K562 (cell line): ENCODE measurements at regions not wholly inside any gene's neighbourhood (a gene's known extent, or its start where the extent isn't known, plus 50 kb on each side); places are given as distances from the start of the nearest gene placed in this dataset.

Experiments used
- ATAC-seq: fragments of 200-7000 bp; cut with Tn5 transposase; 3 replicates; pipeline ENCODE4 v1.9.1; 2020; ENCODE audit warnings: moderate library complexity
- BruUV-seq: library from RNA; stranded (reverse); fragments of 400-500 nt; replicated peaks from 2 replicates; lab custom pipeline; 2021; lab: Mats Ljungman, UMichigan
- CTCF ChIA-PET: fragments of 300-600 bp; formaldehyde crosslinking; extraction: SDS; loops from one replicate; lab custom pipeline; 2021; ENCODE audit warnings: low intra/inter-chr PET ratio; lab: Yijun Ruan, JAX
- POLR2A ChIA-PET: fragments of 300-600, 350-650 bp; sonication (Branson Sonifier 250); formaldehyde crosslinking; extraction: SDS; loops from one replicate; lab custom pipeline; 2021; ENCODE audit warnings: antibody characterized with exemption, inconsistent platforms; lab: Yijun Ruan, JAX
- DNase-seq, 4 experiments: peaks; one replicate each; pipeline versions ENCODE4 v3.0.0 to v3.0.0-alpha.2; 2011 to 2018; ENCODE audit warnings: low spot score in 3 of 4, mixed read lengths in 3 of 4; ENCODE audit errors: extremely low read depth in 1 of 4
- FAIRE-seq: peaks from 2 replicates; lab custom pipeline; 2011; peaks lifted over from hg19 to GRCh38; lab: Jason Lieb, UNC
- H2AFZ ChIP-seq: 2 replicates; pipeline ENCODE4 v1.6.0; 2011; ENCODE audit warnings: low read depth, low read length, control low read depth, inconsistent platforms
- H3K27ac ChIP-seq: fragments of 200-600 bp; 3 replicates; pipeline ENCODE4 v1.8.0; 2011; ENCODE audit warnings: low read depth, mild to moderate bottlenecking, control low read depth, inconsistent platforms, low read length, moderate library complexity, mixed read lengths; ENCODE audit errors: extremely low read depth
- H3K27me3 ChIP-seq, 2 experiments: fragments of 300-600 bp in 1 of 2; 2 replicates in 1 of 2; 3 replicates in 1 of 2; pipeline versions ENCODE4 v1.6.0 to v1.8.0; 2011; ENCODE audit warnings: inconsistent platforms in 2 of 2, low read length in 2 of 2, mild to moderate bottlenecking in 1 of 2, mixed read lengths in 1 of 2, moderate library complexity in 1 of 2; ENCODE audit not compliant: control insufficient read depth in 2 of 2, insufficient read depth in 2 of 2
- H3K36me3 ChIP-seq: fragments of 300-600 bp; 3 replicates; pipeline ENCODE4 v1.8.0; 2011; ENCODE audit warnings: mild to moderate bottlenecking, low read length, inconsistent platforms; ENCODE audit not compliant: control insufficient read depth, insufficient read depth
- H3K4me1 ChIP-seq, 2 experiments: fragments of 200-600 bp in 1 of 2; replicated peaks in 1 of 2; 2 replicates in 1 of 2; 3 replicates in 1 of 2; pipeline versions ENCODE4 v1.5.1 to v1.8.0; 2011; ENCODE audit warnings: inconsistent platforms in 2 of 2, low read length in 2 of 2, mild to moderate bottlenecking in 1 of 2, mixed read lengths in 1 of 2, moderate library complexity in 1 of 2; ENCODE audit not compliant: control insufficient read depth in 2 of 2, insufficient read depth in 2 of 2
- H3K4me2 ChIP-seq: 2 replicates; pipeline ENCODE4 v1.6.1; 2011; ENCODE audit warnings: low read length, control low read depth, inconsistent platforms, mixed read lengths; ENCODE audit not compliant: insufficient read depth
- H3K4me3 ChIP-seq: fragments of 200-600 bp; sonication (generic), shearing (Covaris generic); 2 replicates; pipeline ENCODE4 v1.5.1; 2016; ENCODE audit warnings: control low read depth, inconsistent platforms
- H3K79me2 ChIP-seq: fragments of 200-600 bp; 3 replicates; pipeline ENCODE4 v1.8.0; 2011; ENCODE audit warnings: low read length, inconsistent platforms; ENCODE audit not compliant: control insufficient read depth, insufficient read depth
- H3K9ac ChIP-seq, 2 experiments: 2 replicates each; pipeline versions ENCODE4 v1.6.0 to v1.6.1; 2011; ENCODE audit warnings: low read depth in 2 of 2, low read length in 2 of 2, control low read depth in 1 of 2, inconsistent platforms in 1 of 2, mild to moderate bottlenecking in 1 of 2, mixed read lengths in 1 of 2; ENCODE audit not compliant: insufficient read depth in 1 of 2
- H3K9me1 ChIP-seq: one replicate; pipeline ENCODE4 v1.6.0; 2011; ENCODE audit warnings: inconsistent platforms, mild to moderate bottlenecking, low read length, moderate library complexity; ENCODE audit not compliant: control insufficient read depth, insufficient read depth
- H3K9me3 ChIP-seq: replicated peaks from 2 replicates; pipeline ENCODE4 v1.5.1; 2011; ENCODE audit warnings: low read depth, low read length, inconsistent platforms; ENCODE audit not compliant: control insufficient read depth, insufficient read depth
- H4K20me1 ChIP-seq: replicated peaks from 2 replicates; pipeline ENCODE4 v1.6.1; 2011; ENCODE audit warnings: low read length, inconsistent platforms, mixed read lengths; ENCODE audit not compliant: control insufficient read depth, insufficient read depth
- ATF7 ChIP-seq: fragments of 450-650 bp; IDR thresholded peaks from 2 replicates; pipeline ENCODE4 v1.7.1; 2014; ENCODE audit warnings: mild to moderate bottlenecking, moderate library complexity
- CREM ChIP-seq: IDR thresholded peaks from 2 replicates; pipeline ENCODE4 v1.6.1; 2014; ENCODE audit warnings: antibody characterized with exemption, low read depth
- E2F4 ChIP-seq: sonication (generic); formaldehyde crosslinking; IDR thresholded peaks from 2 replicates; pipeline ENCODE4 v1.8.0; 2022; ENCODE audit warnings: mild to moderate bottlenecking, low read depth, missing genetic modification reagents
- RBFOX2 ChIP-seq: fragments of 200-400 bp; formaldehyde crosslinking; IDR thresholded peaks from 2 replicates; pipeline ENCODE4 v1.6.1; 2017; ENCODE audit warnings: low read depth, mild to moderate bottlenecking, low read length, moderate library complexity
- ZNF134 ChIP-seq: fragments of 250-450 bp; sonication (Bioruptor Pico); conservative IDR thresholded peaks from 2 replicates; pipeline ENCODE4 v1.4.0; 2020
- WGBS: fragments of 100-300 bp; shearing (Covaris generic); methylation state at CpG from one replicate; pipeline ENCODE4 v1.1.6; 2016; ENCODE audit warnings: low coverage, mixed read lengths; ENCODE audit not compliant: insufficient coverage; ENCODE audit errors: missing lambda C conversion rate; 5-methylcytosine and 5-hydroxymethylcytosine counted together
- in situ Hi-C: fragments of 300-500 bp; cut with MboI; formaldehyde crosslinking; loops from 4 replicates; pipeline ENCODE4 v1.15.0; 2018; ENCODE audit warnings: inconsistent platforms, mixed read lengths
- intact Hi-C: fragments of 100-400 bp; cut with micrococcal nuclease; formaldehyde crosslinking; loops from 2 replicates; pipeline ENCODE4 v1.14.2; 2022
- TF ChIP-seq, protein P1 (sequence below): fragments of 250-450 bp; sonication (Bioruptor Pico); IDR thresholded peaks from 2 replicates; pipeline ENCODE4 v1.8.0; 2022; ENCODE audit warnings: moderate library complexity, mild to moderate bottlenecking, inconsistent platforms

- no peaks in the 10 kb centered on the region for H3K36me3 ChIP-seq
- H4K20me1 ChIP-seq = no peaks in the 10 kb centered on the region
- H3K27ac ChIP-seq = no peak overlapping the region
- H3K4me2 ChIP-seq = no peak overlapping the region
- no peaks in the 10 kb centered on the region for H3K79me2 ChIP-seq
- no peaks in the 10 kb centered on the region for H3K27me3 ChIP-seq
- no peaks in the 10 kb centered on the region; the same call in 1 of the 2 replicates for H3K9me3 ChIP-seq
- WGBS = 1% methylated on average over 4 of the region's 4 CpGs
- ATAC-seq (no peak), FAIRE-seq (no peak), DNase-seq (no peak)
- H2AFZ ChIP-seq = no peak overlapping the region
- no peak overlapping the region for H3K4me3 ChIP-seq
- ChIA-PET CTCF (no interaction called here), POLR2A (no interaction called here)
- intact Hi-C loops = no loop called here
- no peak overlapping the region for H3K9ac ChIP-seq
- TF ChIP-seq E2F4 (CRISPR knock-in tag) (no peak), ZNF134 (CRISPR knock-in tag) (no peak), RBFOX2 (no peak), CREM (no peak), ATF7 (no peak)
- TF ChIP-seq, protein P1, sequence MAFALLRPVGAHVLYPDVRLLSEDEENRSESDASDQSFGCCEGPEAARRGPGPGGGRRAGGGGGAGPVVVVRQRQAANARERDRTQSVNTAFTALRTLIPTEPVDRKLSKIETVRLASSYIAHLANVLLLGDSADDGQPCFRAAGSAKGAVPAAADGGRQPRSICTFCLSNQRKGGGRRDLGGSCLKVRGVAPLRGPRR (CRISPR knock-in tag) = no peak
- TF ChIP-seq, all 486 proteins: peak for 0
- no peaks in the 10 kb centered on the region for H3K4me1 ChIP-seq
- H3K9me1 ChIP-seq = no peaks in the 10 kb centered on the region
- in situ Hi-C loops = no loop called here
- no TSS peak for BruUV-seq
Observed at GRCh38 chr10:81218307-81218706, 656.7 kb upstream of the NRG3 start.
